A673 (cell line): ENCODE measurements at regions not wholly inside any gene's neighbourhood (a gene's known extent, or its start where the extent isn't known, plus 50 kb on each side); places are given as distances from the start of the nearest gene placed in this dataset.

Experiments used
- BruUV-seq: library from RNA; stranded (reverse); fragments of 400-500 nt; replicated peaks from 2 replicates; lab custom pipeline; 2021; lab: Mats Ljungman, UMichigan
- CTCF ChIA-PET: fragments of 300-600 bp; sonication (Branson Sonifier 250); formaldehyde crosslinking; loops from one replicate; lab custom pipeline; 2022; ENCODE audit warnings: antibody characterized with exemption; lab: Charles Lee
- POLR2A ChIA-PET: fragments of 300-600 bp; sonication (Branson Sonifier 250); formaldehyde crosslinking; loops from one replicate; lab custom pipeline; 2022; ENCODE audit warnings: antibody characterized with exemption; ENCODE audit not compliant: low non-redundant PET; lab: Charles Lee
- DNase-seq: peaks from one replicate; pipeline ENCODE4 v3.0.0-alpha.2; 2015; ENCODE audit warnings: low spot score
- H3K27ac ChIP-seq: fragments of 200-600 bp; sonication (generic); 2 replicates; pipeline ENCODE4 v1.5.1; 2016; ENCODE audit warnings: mixed run types, low read depth, mild to moderate bottlenecking, mixed read lengths, antibody characterized with exemption, low read length; ENCODE audit not compliant: poor library complexity, severe bottlenecking
- H3K27me3 ChIP-seq: fragments of 200-600 bp; sonication (generic); replicated peaks from 2 replicates; pipeline ENCODE4 v1.6.1; 2017; ENCODE audit warnings: mixed run types, low read depth, mild to moderate bottlenecking, mixed read lengths, antibody characterized with exemption, low read length; ENCODE audit not compliant: insufficient read depth, poor library complexity
- H3K36me3 ChIP-seq: fragments of 200-600 bp; sonication (generic); 2 replicates; pipeline ENCODE4 v1.6.1; 2016; ENCODE audit warnings: mixed run types, mild to moderate bottlenecking, mixed read lengths, antibody characterized with exemption, low read length; ENCODE audit not compliant: insufficient read depth, poor library complexity, severe bottlenecking
- H3K4me1 ChIP-seq: fragments of 200-600 bp; sonication (generic); 2 replicates; pipeline ENCODE4 v1.6.1; 2017; ENCODE audit warnings: mixed run types, mild to moderate bottlenecking, mixed read lengths, antibody characterized with exemption, low read length; ENCODE audit not compliant: insufficient read depth, poor library complexity, severe bottlenecking
- H3K4me3 ChIP-seq: fragments of 200-600 bp; sonication (generic); 2 replicates; pipeline ENCODE4 v1.5.1; 2016; ENCODE audit warnings: low read depth, mixed run types, mild to moderate bottlenecking, mixed read lengths, low read length; ENCODE audit not compliant: poor library complexity, severe bottlenecking
- H3K9me3 ChIP-seq: fragments of 200-600 bp; sonication (generic); 2 replicates; pipeline ENCODE4 v1.6.1; 2016; ENCODE audit warnings: mixed run types, low read depth, mild to moderate bottlenecking, mixed read lengths, antibody characterized with exemption, low read length; ENCODE audit not compliant: poor library complexity, severe bottlenecking
- EZH2 ChIP-seq: fragments of 200-600 bp; sonication (generic); IDR thresholded peaks from 2 replicates; pipeline ENCODE4 v1.6.1; 2017; ENCODE audit warnings: borderline replicate concordance, low read depth, mild to moderate bottlenecking, mixed read lengths, antibody characterized with exemption, low read length; ENCODE audit not compliant: poor library complexity, severe bottlenecking
- intact Hi-C: fragments of 100-400 bp; cut with micrococcal nuclease; formaldehyde crosslinking; loops from one replicate; pipeline ENCODE4 v1.10.0; 2022; ENCODE audit not compliant: unreplicated experiment
- TF ChIP-seq, protein P1 (sequence below): fragments of 300-800, 200-600 bp; sonication (generic); conservative IDR thresholded peaks from 2 replicates; pipeline ENCODE4 v1.5.1; 2017; ENCODE audit warnings: low read depth, mild to moderate bottlenecking, antibody characterized with exemption, low read length, moderate library complexity, mixed read lengths

DNA sequence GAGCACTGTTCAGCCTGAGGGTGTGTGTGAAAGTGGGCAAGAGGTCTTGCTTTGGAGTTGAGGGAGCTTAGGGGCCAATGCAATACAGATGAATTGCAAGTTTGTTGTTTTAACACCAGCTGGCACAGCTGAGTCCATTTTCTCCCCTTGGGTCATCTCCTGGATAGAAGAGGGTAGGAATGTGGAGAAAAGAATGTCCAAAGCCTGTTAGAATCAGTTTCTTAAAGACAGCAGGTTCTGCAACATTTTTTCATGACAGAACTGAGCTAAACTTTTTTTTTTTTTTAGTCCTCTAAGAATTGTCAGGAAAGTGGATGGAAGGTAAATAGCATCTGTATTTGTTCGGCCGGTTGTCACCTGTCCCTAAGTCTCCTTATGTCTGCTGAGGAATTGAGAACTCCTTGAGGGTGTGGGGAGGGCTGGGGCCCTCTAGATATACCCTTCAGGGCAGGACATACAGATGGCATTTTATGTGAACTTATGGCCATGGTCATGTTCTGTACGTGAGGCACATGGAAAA lies 211.1 kb upstream of the CADM1 start:
- TF ChIP-seq EZH2 = no peak
- TF ChIP-seq, protein P1, sequence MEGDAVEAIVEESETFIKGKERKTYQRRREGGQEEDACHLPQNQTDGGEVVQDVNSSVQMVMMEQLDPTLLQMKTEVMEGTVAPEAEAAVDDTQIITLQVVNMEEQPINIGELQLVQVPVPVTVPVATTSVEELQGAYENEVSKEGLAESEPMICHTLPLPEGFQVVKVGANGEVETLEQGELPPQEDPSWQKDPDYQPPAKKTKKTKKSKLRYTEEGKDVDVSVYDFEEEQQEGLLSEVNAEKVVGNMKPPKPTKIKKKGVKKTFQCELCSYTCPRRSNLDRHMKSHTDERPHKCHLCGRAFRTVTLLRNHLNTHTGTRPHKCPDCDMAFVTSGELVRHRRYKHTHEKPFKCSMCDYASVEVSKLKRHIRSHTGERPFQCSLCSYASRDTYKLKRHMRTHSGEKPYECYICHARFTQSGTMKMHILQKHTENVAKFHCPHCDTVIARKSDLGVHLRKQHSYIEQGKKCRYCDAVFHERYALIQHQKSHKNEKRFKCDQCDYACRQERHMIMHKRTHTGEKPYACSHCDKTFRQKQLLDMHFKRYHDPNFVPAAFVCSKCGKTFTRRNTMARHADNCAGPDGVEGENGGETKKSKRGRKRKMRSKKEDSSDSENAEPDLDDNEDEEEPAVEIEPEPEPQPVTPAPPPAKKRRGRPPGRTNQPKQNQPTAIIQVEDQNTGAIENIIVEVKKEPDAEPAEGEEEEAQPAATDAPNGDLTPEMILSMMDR = no peak

DNA sequence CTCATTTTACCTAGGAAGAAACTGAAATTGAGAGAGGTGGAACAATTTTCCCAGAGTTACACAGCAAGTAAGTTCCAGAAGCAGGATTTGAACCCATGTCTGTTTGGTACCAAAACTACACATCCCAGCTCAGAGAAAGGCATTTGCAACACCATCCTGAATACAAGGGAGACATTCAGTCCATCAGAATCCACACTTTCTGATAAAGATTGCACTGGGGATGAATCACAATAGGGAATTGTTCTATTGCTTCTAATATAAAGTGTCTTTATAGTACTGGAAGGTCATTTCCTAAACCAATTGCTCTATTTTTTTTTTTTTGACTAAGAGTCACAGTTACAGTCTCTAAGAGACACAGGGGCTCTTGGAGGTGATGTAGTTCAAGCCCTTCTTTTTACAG lies 208.1 kb upstream of the CADM1 start:
- no peak for TF ChIP-seq EZH2
- TF ChIP-seq, protein P1 = no peak
- POLR2A ChIA-PET = no interaction called here
- H3K4me3 ChIP-seq = no peak overlapping the region
- H3K36me3 ChIP-seq = no peaks in the 10 kb centered on the region
- BruUV-seq = no TSS peak
- DNase-seq = no peak
- H3K4me1 ChIP-seq = peaks cover 7% of the 10 kb centered on the region
- intact Hi-C loops = no loop called here
- CTCF ChIA-PET = no interaction called here
- H3K27ac ChIP-seq = no peak overlapping the region
- no peaks in the 10 kb centered on the region for H3K9me3 ChIP-seq
- H3K27me3 ChIP-seq = no peaks in the 10 kb centered on the region

More for the DNA sequence above, 211.1 kb upstream of the CADM1 start:
- no peak overlapping the region for H3K4me3 ChIP-seq
- H3K9me3 ChIP-seq = no peaks in the 10 kb centered on the region
- no peak for DNase-seq
- ChIA-PET POLR2A (no interaction called here), CTCF (no interaction called here)
- BruUV-seq = no TSS peak
- intact Hi-C loops = no loop called here
- peaks cover 7% of the 10 kb centered on the region for H3K4me1 ChIP-seq
- no peaks in the 10 kb centered on the region for H3K27me3 ChIP-seq
- no peak overlapping the region for H3K27ac ChIP-seq
- no peaks in the 10 kb centered on the region for H3K36me3 ChIP-seq

DNA sequence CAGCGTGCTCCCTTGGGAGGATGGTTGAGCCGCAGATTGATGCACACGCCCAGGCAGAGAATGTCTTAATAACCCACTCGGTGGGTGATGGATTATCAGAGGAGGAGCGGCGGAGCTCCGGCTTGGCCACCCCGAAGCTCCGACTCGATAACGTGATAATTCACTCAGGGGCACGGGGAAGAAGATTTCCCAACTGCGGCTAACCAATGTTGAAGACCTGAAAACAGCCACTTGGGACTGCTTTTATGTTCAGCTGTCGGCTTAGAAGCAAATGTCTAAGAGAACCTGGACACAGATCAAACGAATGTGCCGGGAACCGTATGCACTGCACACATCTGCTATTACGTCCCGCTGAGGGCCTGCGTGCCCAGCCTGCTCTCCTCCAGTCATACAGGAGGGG lies 206.8 kb upstream of the CADM1 start:
- BruUV-seq = no TSS peak
- H3K4me1 ChIP-seq = no peaks in the 10 kb centered on the region
- H3K9me3 ChIP-seq = no peaks in the 10 kb centered on the region
- H3K27me3 ChIP-seq = no peaks in the 10 kb centered on the region
- intact Hi-C loops = no loop called here
- no peak for TF ChIP-seq EZH2
- TF ChIP-seq, protein P1 = no peak
- ChIA-PET CTCF (interaction anchor here (0.7 kb wide), 1 partner anchor 42 kb away, joined by 5 read pairs; no protein-coding TSS in a partner anchor), POLR2A (no interaction called here)
- H3K36me3 ChIP-seq = no peaks in the 10 kb centered on the region
- no peak overlapping the region for H3K4me3 ChIP-seq
- no peak overlapping the region for H3K27ac ChIP-seq
- no peak for DNase-seq
